ENCODE measurements at regions not wholly inside any gene's neighbourhood (a gene's known extent, or its start where the extent isn't known, plus 50 kb on each side); places are given as distances from the start of the nearest gene placed in this dataset.

GRCh38 chr17:71183066-71183660 is 937.7 kb upstream of the SOX9 start:
- 0 out of 2 replicates have a peak, but pooled peaks cover 3% of the 10 kb centered on the region for H3K9me3 ChIP-seq (ENCODE audit: insufficient read depth, low read depth, low read length)
- H3K27me3 ChIP-seq (ENCODE audit: insufficient read depth, low read length, poor library complexity, severe bottlenecking) = no peaks in the 10 kb centered on the region
- no peaks in the 10 kb centered on the region for H3K9me2 ChIP-seq (replicated peaks; ENCODE audit: low read depth, low read length)
- no peaks in the 10 kb centered on the region for H3K36me3 ChIP-seq (ENCODE audit: insufficient read depth, low read length)
- no peak overlapping the region for H2AFZ ChIP-seq (ENCODE audit: low read length)
- H4K20me1 ChIP-seq (ENCODE audit: insufficient read depth, low read length, poor library complexity, severe bottlenecking) = no peaks in the 10 kb centered on the region
- H3K4me1 ChIP-seq (ENCODE audit: insufficient read depth, low read length, poor library complexity, severe bottlenecking) = no peaks in the 10 kb centered on the region
- H3K4me2 ChIP-seq (ENCODE audit: low read depth, low read length, poor library complexity, severe bottlenecking) = no peak overlapping the region
- H3K79me2 ChIP-seq (ENCODE audit: insufficient read depth, low read length) = no peaks in the 10 kb centered on the region
- no peak for TF ChIP-seq EZH2phosphoT487 (IDR thresholded peaks at IDR 0.05; ENCODE audit: borderline replicate concordance)
- no peak for TF ChIP-seq CTCF (conservative IDR thresholded peaks at IDR 0.05; ENCODE audit: low read length)
- no peak overlapping the region for H3K4me3 ChIP-seq (ENCODE audit: low read length, poor library complexity, severe bottlenecking)
- no peak overlapping the region for H3K9ac ChIP-seq (ENCODE audit: low read depth, low read length, poor library complexity, severe bottlenecking)
- H3F3A ChIP-seq (ENCODE audit: low read depth) = no peaks in the 10 kb centered on the region

GRCh38 chr17:71184716-71185115 is 936.1 kb upstream of the SOX9 start:
- Histone ChIP-seq H3K79me2 (ENCODE audit: insufficient read depth, low read length) (no peaks in the 10 kb centered on the region), H3K4me2 (ENCODE audit: low read depth, low read length, poor library complexity, severe bottlenecking) (no peak overlapping the region), H4K20me1 (ENCODE audit: insufficient read depth, low read length, poor library complexity, severe bottlenecking) (no peaks in the 10 kb centered on the region), H3K9ac (ENCODE audit: low read depth, low read length, poor library complexity, severe bottlenecking) (no peak overlapping the region), H3K9me3 (ENCODE audit: insufficient read depth, low read depth, low read length) (0 out of 2 replicates have a peak, but pooled peaks cover 3% of the 10 kb centered on the region), H3F3A (ENCODE audit: low read depth) (no peaks in the 10 kb centered on the region), H3K4me3 (ENCODE audit: low read length, poor library complexity, severe bottlenecking) (no peak overlapping the region), H2AFZ (ENCODE audit: low read length) (no peak overlapping the region), H3K9me2 (replicated peaks; ENCODE audit: low read depth, low read length) (no peaks in the 10 kb centered on the region), H3K36me3 (ENCODE audit: insufficient read depth, low read length) (no peaks in the 10 kb centered on the region), H3K4me1 (ENCODE audit: insufficient read depth, low read length, poor library complexity, severe bottlenecking) (no peaks in the 10 kb centered on the region), H3K27me3 (ENCODE audit: insufficient read depth, low read length, poor library complexity, severe bottlenecking) (no peaks in the 10 kb centered on the region)
- TF ChIP-seq EZH2phosphoT487 (IDR thresholded peaks at IDR 0.05; ENCODE audit: borderline replicate concordance) = no peak

GRCh38 chr17:71187145-71187878 is 933.5 kb upstream of the SOX9 start:
- Histone ChIP-seq H4K20me1 (ENCODE audit: insufficient read depth, low read length, poor library complexity, severe bottlenecking) (no peaks in the 10 kb centered on the region), H2AFZ (ENCODE audit: low read length) (no peak overlapping the region), H3K9me2 (replicated peaks; ENCODE audit: low read depth, low read length) (0 out of 2 replicates have a peak, but pooled peaks cover 4% of the 10 kb centered on the region), H3K4me1 (ENCODE audit: insufficient read depth, low read length, poor library complexity, severe bottlenecking) (no peaks in the 10 kb centered on the region), H3K27me3 (ENCODE audit: insufficient read depth, low read length, poor library complexity, severe bottlenecking) (no peaks in the 10 kb centered on the region), H3K79me2 (ENCODE audit: insufficient read depth, low read length) (no peaks in the 10 kb centered on the region), H3K4me3 (ENCODE audit: low read length, poor library complexity, severe bottlenecking) (no peak overlapping the region), H3K9ac (ENCODE audit: low read depth, low read length, poor library complexity, severe bottlenecking) (no peak overlapping the region), H3K36me3 (ENCODE audit: insufficient read depth, low read length) (no peaks in the 10 kb centered on the region), H3K9me3 (ENCODE audit: insufficient read depth, low read depth, low read length) (no peaks in the 10 kb centered on the region), H3K4me2 (ENCODE audit: low read depth, low read length, poor library complexity, severe bottlenecking) (no peak overlapping the region), H3F3A (ENCODE audit: low read depth) (no peaks in the 10 kb centered on the region)
- no peak for TF ChIP-seq EZH2phosphoT487 (IDR thresholded peaks at IDR 0.05; ENCODE audit: borderline replicate concordance)
- TF ChIP-seq CTCF (conservative IDR thresholded peaks at IDR 0.05; ENCODE audit: low read length) = no peak

Measured in Loucy (cell line).